Brain microvascular endothelial cell (primary cell): ENCODE measurements at regions not wholly inside any gene's neighbourhood (a gene's known extent, or its start where the extent isn't known, plus 50 kb on each side); places are given as distances from the start of the nearest gene placed in this dataset.
"Not testable (repeated sequence)": the region's sequence is repeated elsewhere in the genome, so short reads cannot be mapped to it uniquely, and the experiment has no call there.

Experiments
- DNase-seq: peaks from one replicate; pipeline ENCODE4 v3.0.0-alpha.2; 2020
- H3K27ac ChIP-seq: fragments of 250-450 bp; sonication (Bioruptor Pico); 2 replicates; pipeline ENCODE4 v1.5.1; 2020; ENCODE audit warnings: mild to moderate bottlenecking, moderate library complexity
- H3K27me3 ChIP-seq: fragments of 250-450 bp; sonication (Bioruptor Pico); replicated peaks from 2 replicates; pipeline ENCODE4 v1.5.1; 2020; ENCODE audit warnings: mild to moderate bottlenecking
- H3K36me3 ChIP-seq: fragments of 250-450 bp; sonication (Bioruptor Pico); replicated peaks from 2 replicates; pipeline ENCODE4 v1.5.1; 2020; ENCODE audit warnings: mild to moderate bottlenecking
- H3K4me3 ChIP-seq: 2 replicates; pipeline ENCODE4 v1.5.1; 2011; ENCODE audit warnings: low read depth, mild to moderate bottlenecking, control low read depth, low read length, moderate library complexity
- in situ Hi-C: cut with HindIII; loops from 2 replicates; pipeline ENCODE4 v1.10.0; 2017; ENCODE audit warnings: low sequenced_read_pairs, low pct_ligation_motif_present
- TF ChIP-seq, protein P1 (sequence below): IDR thresholded peaks from 2 replicates; pipeline ENCODE4 v1.5.1; 2011; ENCODE audit warnings: low read depth, mild to moderate bottlenecking, moderate library complexity, low read length, control low read depth, inconsistent platforms; ENCODE audit errors: missing control alignments

DNA sequence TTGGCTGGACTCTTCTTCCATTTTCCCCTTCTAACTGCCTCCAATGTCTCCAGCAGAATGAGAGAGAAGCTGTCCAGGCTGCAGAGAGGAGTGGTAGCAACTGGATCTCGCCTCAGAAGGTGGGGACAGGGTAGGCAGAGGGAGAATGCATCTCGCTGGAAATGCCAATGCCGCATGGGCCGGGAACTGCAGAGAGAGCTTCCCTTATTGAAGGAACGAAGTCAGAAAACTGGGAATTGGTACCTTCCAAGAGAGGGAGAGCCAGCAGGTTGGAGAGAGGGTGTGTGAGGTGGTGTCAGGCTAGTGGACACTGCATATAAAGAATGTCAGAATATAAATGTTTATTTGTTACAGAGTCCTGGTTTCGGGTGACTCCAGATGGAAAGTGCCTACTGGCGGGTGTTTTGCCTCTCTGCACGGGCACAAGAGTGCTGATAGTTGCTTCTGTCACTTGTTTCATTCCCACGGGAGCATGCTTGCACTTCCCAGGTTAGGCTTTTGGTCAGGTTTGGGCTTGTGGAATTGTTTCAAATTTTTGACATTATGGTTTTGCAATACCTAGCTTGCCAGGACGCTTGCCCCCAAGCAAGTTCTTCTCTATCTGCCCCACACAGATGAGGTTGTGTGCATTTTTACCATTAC lies 156.8 kb upstream of the STS start:
- no peaks in the 10 kb centered on the region for H3K27me3 ChIP-seq
- TF ChIP-seq, protein P1, sequence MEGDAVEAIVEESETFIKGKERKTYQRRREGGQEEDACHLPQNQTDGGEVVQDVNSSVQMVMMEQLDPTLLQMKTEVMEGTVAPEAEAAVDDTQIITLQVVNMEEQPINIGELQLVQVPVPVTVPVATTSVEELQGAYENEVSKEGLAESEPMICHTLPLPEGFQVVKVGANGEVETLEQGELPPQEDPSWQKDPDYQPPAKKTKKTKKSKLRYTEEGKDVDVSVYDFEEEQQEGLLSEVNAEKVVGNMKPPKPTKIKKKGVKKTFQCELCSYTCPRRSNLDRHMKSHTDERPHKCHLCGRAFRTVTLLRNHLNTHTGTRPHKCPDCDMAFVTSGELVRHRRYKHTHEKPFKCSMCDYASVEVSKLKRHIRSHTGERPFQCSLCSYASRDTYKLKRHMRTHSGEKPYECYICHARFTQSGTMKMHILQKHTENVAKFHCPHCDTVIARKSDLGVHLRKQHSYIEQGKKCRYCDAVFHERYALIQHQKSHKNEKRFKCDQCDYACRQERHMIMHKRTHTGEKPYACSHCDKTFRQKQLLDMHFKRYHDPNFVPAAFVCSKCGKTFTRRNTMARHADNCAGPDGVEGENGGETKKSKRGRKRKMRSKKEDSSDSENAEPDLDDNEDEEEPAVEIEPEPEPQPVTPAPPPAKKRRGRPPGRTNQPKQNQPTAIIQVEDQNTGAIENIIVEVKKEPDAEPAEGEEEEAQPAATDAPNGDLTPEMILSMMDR = no peak
- no peak overlapping the region for H3K27ac ChIP-seq
- no peaks in the 10 kb centered on the region for H3K36me3 ChIP-seq
- H3K4me3 ChIP-seq = no peak overlapping the region
- DNase-seq = no peak
- in situ Hi-C loops = no loop called here

DNA sequence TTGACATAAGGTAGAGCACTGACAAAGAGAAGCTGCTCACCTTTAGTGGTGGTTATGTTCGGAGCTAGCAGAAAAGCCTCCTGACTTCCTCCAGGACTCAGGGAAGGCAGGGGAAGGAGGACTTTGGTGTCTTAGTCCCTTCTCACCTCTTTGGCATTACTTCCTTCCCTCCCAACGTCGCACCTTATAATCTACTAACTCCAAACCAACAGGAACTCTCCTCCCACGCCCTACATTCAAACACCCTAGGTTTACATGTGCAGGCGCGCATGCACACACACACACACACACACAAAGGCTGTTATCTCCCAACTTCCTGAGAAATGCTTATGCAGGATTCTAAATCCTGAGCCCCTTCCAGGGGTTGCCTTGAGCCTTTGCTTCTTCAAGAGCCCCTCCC lies 157.7 kb upstream of the STS start:
- DNase-seq = no peak
- no peak overlapping the region for H3K27ac ChIP-seq
- no peak overlapping the region for H3K4me3 ChIP-seq
- in situ Hi-C loops = no loop called here
- H3K27me3 ChIP-seq = no peaks in the 10 kb centered on the region
- TF ChIP-seq, protein P1 = no peak
- H3K36me3 ChIP-seq = no peaks in the 10 kb centered on the region

DNA sequence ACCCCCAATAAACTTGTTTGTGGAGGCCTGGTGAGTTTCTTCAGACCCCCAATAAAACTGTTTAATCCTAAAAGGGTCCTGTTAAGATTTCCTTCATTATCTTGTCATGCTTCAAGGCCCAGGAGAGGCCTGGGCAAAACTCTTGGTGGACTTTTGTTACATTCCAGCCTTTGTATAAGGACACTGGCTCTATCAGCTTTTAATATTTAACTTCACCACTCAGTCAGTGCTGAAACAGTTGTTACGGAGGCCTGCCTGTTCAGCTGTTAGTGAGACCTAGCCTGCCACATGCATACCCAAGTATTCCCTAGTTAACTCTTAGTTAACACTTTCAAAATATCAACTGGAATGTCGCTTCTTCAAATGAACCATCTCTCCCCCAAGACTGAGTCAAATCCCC lies 158.8 kb upstream of the STS start:
- H3K36me3 ChIP-seq, DNase-seq, H3K27me3 ChIP-seq, H3K27ac ChIP-seq, in situ Hi-C loops, H3K4me3 ChIP-seq: not testable (repeated sequence)

DNA sequence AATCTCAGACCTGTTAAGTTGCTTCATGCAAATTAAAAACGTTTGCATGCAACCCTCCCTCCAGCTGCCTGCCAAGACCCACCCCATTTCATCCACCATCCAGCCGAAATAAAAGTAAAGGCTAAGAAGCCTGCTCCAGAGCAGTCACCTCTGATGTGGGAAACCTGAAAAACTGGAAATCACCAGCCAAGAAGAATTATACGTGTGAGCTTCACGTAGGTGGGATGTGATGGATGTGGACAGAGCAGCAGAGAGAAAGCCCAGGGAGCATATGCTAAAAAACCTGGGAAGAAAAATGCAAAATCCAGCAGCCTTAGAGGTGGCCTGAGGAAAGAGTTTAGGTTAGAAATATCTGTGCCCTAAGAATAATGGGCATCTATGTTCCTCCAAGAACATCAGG lies 160.6 kb upstream of the STS start:
- no peak for DNase-seq
- Histone ChIP-seq H3K27ac (no peak overlapping the region), H3K4me3 (no peak overlapping the region), H3K36me3 (no peaks in the 10 kb centered on the region), H3K27me3 (no peaks in the 10 kb centered on the region)
- TF ChIP-seq, protein P1 = no peak
- in situ Hi-C loops = no loop called here

DNA sequence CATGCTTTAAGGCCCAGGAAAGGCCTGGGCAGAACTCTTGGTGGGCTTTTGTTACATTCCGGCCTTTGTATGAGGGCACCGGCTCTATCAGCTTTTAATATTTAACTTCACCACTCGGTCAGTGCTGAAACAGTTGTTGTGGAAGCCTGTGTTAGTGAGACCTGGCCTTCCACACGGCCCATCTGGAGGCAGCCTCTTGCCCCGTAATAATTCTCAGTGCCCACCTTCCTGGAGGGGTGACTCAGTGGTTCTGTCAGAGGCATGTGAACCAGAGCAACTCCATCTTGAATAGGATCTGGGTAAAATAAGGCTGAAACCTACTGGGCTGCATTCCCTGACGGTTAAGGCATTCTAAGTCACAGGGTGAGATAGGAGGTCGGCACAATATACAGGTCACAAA lies 162.0 kb upstream of the STS start:
- H3K27me3 ChIP-seq = no peaks in the 10 kb centered on the region
- TF ChIP-seq, protein P1 = no peak

DNA sequence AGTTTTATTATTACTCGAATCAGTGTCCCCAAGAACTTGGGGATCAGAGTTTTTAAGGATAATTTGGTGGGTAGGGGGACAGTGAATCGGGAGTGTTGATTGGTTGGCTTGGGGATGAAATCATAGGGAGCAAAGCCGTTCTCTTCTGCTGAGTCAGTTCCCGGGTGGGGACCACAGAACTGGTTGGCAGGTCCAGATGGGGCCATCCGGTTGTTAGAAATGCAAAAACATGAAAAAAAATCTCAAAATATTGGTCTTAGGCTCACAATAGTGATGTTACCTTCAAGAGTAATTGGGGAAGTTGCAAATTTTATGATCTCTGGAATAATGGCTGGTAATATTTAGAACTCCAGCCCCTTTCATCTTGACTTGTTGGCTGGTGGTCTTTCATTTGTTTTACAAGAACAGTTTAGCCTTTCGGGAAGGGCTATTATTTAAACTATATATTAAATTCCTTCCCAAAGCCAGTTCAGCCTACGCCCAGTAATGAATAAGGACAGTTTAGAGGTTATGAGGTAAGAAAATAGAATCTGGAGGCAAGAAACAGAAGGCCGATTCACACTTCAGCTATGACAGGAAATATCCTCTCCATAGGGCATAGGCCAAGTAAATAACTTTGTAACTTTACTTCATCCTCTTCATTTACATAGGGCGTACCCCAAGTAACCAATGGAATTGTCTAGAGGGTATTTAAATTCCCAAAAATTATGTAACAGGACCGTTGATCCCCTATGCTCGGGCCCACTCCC lies 164.1 kb upstream of the STS start:
- in situ Hi-C loops = no loop called here
- TF ChIP-seq, protein P1 = no peak
- Histone ChIP-seq H3K4me3 (no peak overlapping the region), H3K36me3 (no peaks in the 10 kb centered on the region), H3K27me3 (no peaks in the 10 kb centered on the region), H3K27ac (no peak overlapping the region)
- no peak for DNase-seq

More for the DNA sequence above, 162.0 kb upstream of the STS start:
- in situ Hi-C loops = no loop called here
- H3K36me3 ChIP-seq = no peaks in the 10 kb centered on the region
- no peak overlapping the region for H3K27ac ChIP-seq
- DNase-seq = no peak
- no peak overlapping the region for H3K4me3 ChIP-seq
